ENCODE measurements at regions not wholly inside any gene's neighbourhood (a gene's known extent, or its start where the extent isn't known, plus 50 kb on each side); places are given as distances from the start of the nearest gene placed in this dataset.

DNA sequence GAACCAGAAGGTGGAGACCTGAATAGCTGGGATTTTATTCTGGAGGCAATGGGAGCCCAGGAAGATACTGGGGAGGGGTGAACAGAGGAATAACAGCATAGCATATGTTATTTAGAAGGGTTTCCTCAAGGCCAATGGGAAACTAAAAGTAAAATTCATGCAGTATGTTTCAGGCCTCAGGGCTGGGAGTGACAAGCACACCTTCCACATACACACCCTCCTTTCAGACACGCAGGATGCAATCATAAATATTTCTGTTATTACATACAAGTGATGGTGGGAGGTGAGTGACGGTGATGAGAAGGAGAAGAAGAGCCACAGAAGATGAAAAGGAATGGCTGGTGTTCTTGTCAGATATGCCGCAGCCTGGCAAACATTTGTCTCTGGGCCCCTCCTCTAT, 106.1 kb upstream of the FLRT2 start:
- CTCF ChIA-PET = no interaction called here
- H3K36me3 ChIP-seq (ENCODE audit: control insufficient read depth in 2 of 2, insufficient read depth in 1 of 2, low read length in 2 of 2) = no peaks in the 10 kb centered on the region
- POLR2A ChIA-PET = no interaction called here
- H3K27ac ChIP-seq (ENCODE audit: extremely low read depth, low read depth, low read length) = no peak overlapping the region
- TF ChIP-seq ZNF146 (tag by site-specific recombination; IDR thresholded peaks at IDR 0.05) = no peak
- TF ChIP-seq, protein P1, sequence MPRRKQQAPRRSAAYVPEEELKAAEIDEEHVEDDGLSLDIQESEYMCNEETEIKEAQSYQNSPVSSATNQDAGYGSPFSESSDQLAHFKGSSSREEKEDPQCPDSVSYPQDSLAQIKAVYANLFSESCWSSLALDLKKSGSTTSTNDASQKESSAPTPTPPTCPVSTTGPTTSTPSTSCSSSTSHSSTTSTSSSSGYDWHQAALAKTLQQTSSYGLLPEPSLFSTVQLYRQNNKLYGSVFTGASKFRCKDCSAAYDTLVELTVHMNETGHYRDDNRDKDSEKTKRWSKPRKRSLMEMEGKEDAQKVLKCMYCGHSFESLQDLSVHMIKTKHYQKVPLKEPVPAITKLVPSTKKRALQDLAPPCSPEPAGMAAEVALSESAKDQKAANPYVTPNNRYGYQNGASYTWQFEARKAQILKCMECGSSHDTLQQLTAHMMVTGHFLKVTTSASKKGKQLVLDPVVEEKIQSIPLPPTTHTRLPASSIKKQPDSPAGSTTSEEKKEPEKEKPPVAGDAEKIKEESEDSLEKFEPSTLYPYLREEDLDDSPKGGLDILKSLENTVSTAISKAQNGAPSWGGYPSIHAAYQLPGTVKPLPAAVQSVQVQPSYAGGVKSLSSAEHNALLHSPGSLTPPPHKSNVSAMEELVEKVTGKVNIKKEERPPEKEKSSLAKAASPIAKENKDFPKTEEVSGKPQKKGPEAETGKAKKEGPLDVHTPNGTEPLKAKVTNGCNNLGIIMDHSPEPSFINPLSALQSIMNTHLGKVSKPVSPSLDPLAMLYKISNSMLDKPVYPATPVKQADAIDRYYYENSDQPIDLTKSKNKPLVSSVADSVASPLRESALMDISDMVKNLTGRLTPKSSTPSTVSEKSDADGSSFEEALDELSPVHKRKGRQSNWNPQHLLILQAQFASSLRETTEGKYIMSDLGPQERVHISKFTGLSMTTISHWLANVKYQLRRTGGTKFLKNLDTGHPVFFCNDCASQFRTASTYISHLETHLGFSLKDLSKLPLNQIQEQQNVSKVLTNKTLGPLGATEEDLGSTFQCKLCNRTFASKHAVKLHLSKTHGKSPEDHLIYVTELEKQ (tag by site-specific recombination; IDR thresholded peaks at IDR 0.05; ENCODE audit: borderline replicate concordance) = no peak
- TF ChIP-seq ZNF514 (tag by site-specific recombination; IDR thresholded peaks at IDR 0.05) = no peak
- TF ChIP-seq OSR2 (tag by site-specific recombination; IDR thresholded peaks at IDR 0.05) = no peak
- TF ChIP-seq ZNF354C (tag by site-specific recombination; IDR thresholded peaks at IDR 0.05; ENCODE audit: borderline replicate concordance, low read depth) = no peak
- no peak for TF ChIP-seq ZNF837 (tag by site-specific recombination; IDR thresholded peaks at IDR 0.05)
- TF ChIP-seq EGR2 (tag by site-specific recombination; IDR thresholded peaks at IDR 0.05; ENCODE audit: low read depth) = no peak
- no peak for TF ChIP-seq ZNF561 (tag by site-specific recombination; IDR thresholded peaks at IDR 0.05; ENCODE audit: borderline replicate concordance)
- no peak for TF ChIP-seq ZNF701 (tag by site-specific recombination; IDR thresholded peaks at IDR 0.05)
- TF ChIP-seq ZNF366 (tag by site-specific recombination; conservative IDR thresholded peaks at IDR 0.05) = no peak
- TF ChIP-seq ZNF311 (tag by site-specific recombination; IDR thresholded peaks at IDR 0.05; ENCODE audit: borderline replicate concordance) = no peak
- no peak for TF ChIP-seq KLF8 (tag by site-specific recombination; IDR thresholded peaks at IDR 0.05)
- no peak for TF ChIP-seq ZNF785 (tag by site-specific recombination; IDR thresholded peaks at IDR 0.05)
- no peak for TF ChIP-seq HOXC10 (CRISPR knock-in tag; IDR thresholded peaks at IDR 0.05)
- TF ChIP-seq ZBTB7A (tag by site-specific recombination; IDR thresholded peaks at IDR 0.05; ENCODE audit: low read depth) = no peak
- no peak for TF ChIP-seq ZNF169 (tag by site-specific recombination; IDR thresholded peaks at IDR 0.05)
- TF ChIP-seq ZNF664 (tag by site-specific recombination; IDR thresholded peaks at IDR 0.05) = no peak
- no peak overlapping the region for H3K4me3 ChIP-seq (ENCODE audit: low read depth, low read length)
- H3K9me3 ChIP-seq (ENCODE audit: control insufficient read depth, insufficient read depth, low read depth, low read length) = no peaks in the 10 kb centered on the region
- H3K4me1 ChIP-seq (ENCODE audit: control insufficient read depth, insufficient read depth, low read length) = 0 out of 2 replicates have a peak, but pooled peaks cover 2% of the 10 kb centered on the region

GRCh38 chr14:85425507-85425906, 104.4 kb upstream of the FLRT2 start:
- Histone ChIP-seq H3K27ac (ENCODE audit: extremely low read depth, low read depth, low read length) (no peak overlapping the region), H3K9me3 (ENCODE audit: control insufficient read depth, insufficient read depth, low read depth, low read length) (no peaks in the 10 kb centered on the region), H3K36me3 (ENCODE audit: control insufficient read depth in 2 of 2, insufficient read depth in 1 of 2, low read length in 2 of 2) (no peaks in the 10 kb centered on the region), H3K4me1 (ENCODE audit: control insufficient read depth, insufficient read depth, low read length) (0 out of 2 replicates have a peak, but pooled peaks cover 2% of the 10 kb centered on the region), H3K4me3 (ENCODE audit: low read depth, low read length) (no peak overlapping the region)
- POLR2A ChIA-PET = no interaction called here
- TF ChIP-seq MZF1 (tag by site-specific recombination; IDR thresholded peaks at IDR 0.05; ENCODE audit: borderline replicate concordance) (no peak), ZNF157 (tag by site-specific recombination; IDR thresholded peaks at IDR 0.05) (no peak), ZNF223 (tag by site-specific recombination; IDR thresholded peaks at IDR 0.05) (no peak), ZSCAN4 (tag by site-specific recombination; IDR thresholded peaks at IDR 0.05) (no peak), SCRT1 (tag by site-specific recombination; IDR thresholded peaks at IDR 0.05; ENCODE audit: borderline replicate concordance) (no peak), ZBTB17 (tag by site-specific recombination; IDR thresholded peaks at IDR 0.05) (no peak), ZNF792 (tag by site-specific recombination; IDR thresholded peaks at IDR 0.05) (no peak), ZFP37 (tag by site-specific recombination; IDR thresholded peaks at IDR 0.05) (no peak)
- CTCF ChIA-PET = interaction anchor here (0.6 to 1.0 kb wide), 3 partner anchors 9 to 187 kb away, joined by 3 to 4 read pairs (median 3); no protein-coding TSS in a partner anchor
